Adrenal gland (tissue), 5 donors: ENCODE measurements at regions not wholly inside any gene's neighbourhood (a gene's known extent, or its start where the extent isn't known, plus 50 kb on each side); places are given as distances from the start of the nearest gene placed in this dataset.

Experiments
- POLR2A ChIP-seq, 2 donors: fragments of 450-650 bp; IDR thresholded peaks; one replicate each; pipeline ENCODE4 v1.6.1; 2017; ENCODE audit warnings: antibody characterized with exemption in 2 of 2, mild to moderate bottlenecking in 2 of 2, moderate library complexity in 1 of 2
- TF ChIP-seq, protein P1 (sequence below), 6 experiments: fragments of 450-650 bp in 4 of 6; fragments of 200-600 bp in 2 of 6; sonication (generic) in 1 of 6; IDR thresholded peaks; 1 replicate in 5 of 6; 2 replicates in 1 of 6; pipeline versions ENCODE4 v1.5.1 to v1.8.0; 2016 to 2021; ENCODE audit warnings: antibody characterized with exemption in 6 of 6, mild to moderate bottlenecking in 2 of 6, moderate library complexity in 1 of 6
- donor health status: DM: no; HTN: no; CAD: no.

DNA sequence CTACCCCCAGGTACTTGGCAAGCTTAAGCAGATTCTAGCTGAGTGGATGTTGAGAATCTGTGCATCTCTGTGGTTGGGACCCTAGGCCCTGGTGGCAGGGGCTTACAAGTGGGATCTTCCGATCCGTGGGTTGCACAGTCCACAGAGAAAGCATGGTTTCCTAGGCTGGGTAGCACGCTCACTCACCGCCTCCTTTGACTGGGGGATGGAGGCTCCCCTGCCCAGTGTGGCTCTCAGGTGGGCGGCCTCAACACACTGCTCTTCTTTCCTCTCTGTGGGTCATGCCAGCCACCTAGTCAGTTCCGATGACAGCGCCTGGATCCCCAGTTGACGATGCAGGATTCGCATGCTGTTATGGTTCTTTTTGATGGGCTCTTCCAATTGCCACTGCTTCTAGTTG lies 639.5 kb upstream of the ADAMTS5 start:
- TF ChIP-seq, protein P1, sequence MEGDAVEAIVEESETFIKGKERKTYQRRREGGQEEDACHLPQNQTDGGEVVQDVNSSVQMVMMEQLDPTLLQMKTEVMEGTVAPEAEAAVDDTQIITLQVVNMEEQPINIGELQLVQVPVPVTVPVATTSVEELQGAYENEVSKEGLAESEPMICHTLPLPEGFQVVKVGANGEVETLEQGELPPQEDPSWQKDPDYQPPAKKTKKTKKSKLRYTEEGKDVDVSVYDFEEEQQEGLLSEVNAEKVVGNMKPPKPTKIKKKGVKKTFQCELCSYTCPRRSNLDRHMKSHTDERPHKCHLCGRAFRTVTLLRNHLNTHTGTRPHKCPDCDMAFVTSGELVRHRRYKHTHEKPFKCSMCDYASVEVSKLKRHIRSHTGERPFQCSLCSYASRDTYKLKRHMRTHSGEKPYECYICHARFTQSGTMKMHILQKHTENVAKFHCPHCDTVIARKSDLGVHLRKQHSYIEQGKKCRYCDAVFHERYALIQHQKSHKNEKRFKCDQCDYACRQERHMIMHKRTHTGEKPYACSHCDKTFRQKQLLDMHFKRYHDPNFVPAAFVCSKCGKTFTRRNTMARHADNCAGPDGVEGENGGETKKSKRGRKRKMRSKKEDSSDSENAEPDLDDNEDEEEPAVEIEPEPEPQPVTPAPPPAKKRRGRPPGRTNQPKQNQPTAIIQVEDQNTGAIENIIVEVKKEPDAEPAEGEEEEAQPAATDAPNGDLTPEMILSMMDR (IDR thresholded peaks at IDR 0.05), result no peak
- no peak for TF ChIP-seq POLR2A (IDR thresholded peaks at IDR 0.05)
